22Rv1 (cell line): ENCODE measurements at regions not wholly inside any gene's neighbourhood (a gene's known extent, or its start where the extent isn't known, plus 50 kb on each side); places are given as distances from the start of the nearest gene placed in this dataset.

Source experiments
- CTCF ChIP-seq: fragments of 450-650 bp; IDR thresholded peaks from 2 replicates; pipeline ENCODE4 v1.5.1; 2017; ENCODE audit warnings: mild to moderate bottlenecking
- ZFX ChIP-seq: fragments of 450-650 bp; IDR thresholded peaks from 2 replicates; pipeline ENCODE4 v1.6.1; 2017; ENCODE audit warnings: antibody characterized with exemption, borderline replicate concordance

GRCh38 chr12:13369474-13370056 lies 173.0 kb downstream of the EMP1 start:
- no peak for TF ChIP-seq CTCF
- TF ChIP-seq ZFX, result no peak
